HUDEP-2 (cell line): ENCODE measurements at regions not wholly inside any gene's neighbourhood (a gene's known extent, or its start where the extent isn't known, plus 50 kb on each side); places are given as distances from the start of the nearest gene placed in this dataset.

Experiments
- DNase-seq, 76 experiments: peaks; one replicate each; lab custom pipeline; 2025; ENCODE audit not compliant: unreplicated experiment in 76 of 76; lab: John Stamatoyannopoulos, UW

- no peak for DNase-seq
Measured at GRCh38 chr5:15222156-15222555, 277.8 kb upstream of the FBXL7 start.

- DNase-seq = no peak
Measured at GRCh38 chr5:15220642-15221173, 279.3 kb upstream of the FBXL7 start.

- DNase-seq = no peak
Measured at GRCh38 chr5:15215056-15215455, 284.9 kb upstream of the FBXL7 start.

GRCh38 chr5:15214010-15214409 lies 286.0 kb upstream of the FBXL7 start:
- no peak for DNase-seq

- no peak for DNase-seq
Measured at GRCh38 chr5:15209053-15209762, 290.8 kb upstream of the FBXL7 start.

- no peak for DNase-seq
Measured at GRCh38 chr5:15206133-15206532, 293.8 kb upstream of the FBXL7 start.

- no peak for DNase-seq
Measured at GRCh38 chr5:15203376-15203775, 296.6 kb upstream of the FBXL7 start.

- no peak for DNase-seq
Measured at GRCh38 chr5:15191012-15191411, 309.0 kb upstream of the FBXL7 start.

GRCh38 chr5:15183520-15183919 lies 311.9 kb upstream of the ANKH start:
- DNase-seq = no peak

- no peak for DNase-seq
Measured at GRCh38 chr5:15170173-15170572, 298.6 kb upstream of the ANKH start.

- no peak for DNase-seq
Measured at GRCh38 chr5:15168358-15168757, 296.8 kb upstream of the ANKH start.

GRCh38 chr5:15160091-15160490 lies 288.5 kb upstream of the ANKH start:
- DNase-seq = no peak

GRCh38 chr5:15159606-15160005 lies 288.0 kb upstream of the ANKH start:
- DNase-seq = no peak

GRCh38 chr5:15142458-15142857 lies 270.9 kb upstream of the ANKH start:
- no peak for DNase-seq

GRCh38 chr5:15137414-15137813 lies 265.8 kb upstream of the ANKH start:
- no peak for DNase-seq

GRCh38 chr5:15135661-15136060 lies 264.1 kb upstream of the ANKH start:
- DNase-seq = no peak

GRCh38 chr5:15133456-15133965 lies 261.9 kb upstream of the ANKH start:
- DNase-seq = no peak

GRCh38 chr5:15132816-15133405 lies 261.3 kb upstream of the ANKH start:
- no peak for DNase-seq

GRCh38 chr5:15131909-15132308 lies 260.3 kb upstream of the ANKH start:
- no peak for DNase-seq

- DNase-seq = no peak
Measured at GRCh38 chr5:15124871-15125568, 253.4 kb upstream of the ANKH start.

- no peak for DNase-seq
Measured at GRCh38 chr5:15124461-15124860, 252.9 kb upstream of the ANKH start.

- no peak for DNase-seq
Measured at GRCh38 chr5:15117688-15118087, 246.1 kb upstream of the ANKH start.
